A549 (cell line): ENCODE measurements at regions not wholly inside any gene's neighbourhood (a gene's known extent, or its start where the extent isn't known, plus 50 kb on each side); places are given as distances from the start of the nearest gene placed in this dataset.

Source experiments
- CBX2 ChIP-seq: fragments of 200-600 bp; sonication (generic); IDR thresholded peaks from 2 replicates; pipeline ENCODE4 v1.6.1; 2016; ENCODE audit warnings: low read depth, mild to moderate bottlenecking, borderline replicate concordance
- CTCF ChIP-seq: fragments of >200 bp; sonication (Bioruptor Twin); formaldehyde crosslinking; IDR thresholded peaks from 3 replicates; pipeline ENCODE4 v1.5.1; 2016
- ESRRA ChIP-seq: fragments of 150-350 bp; IDR thresholded peaks from 2 replicates; pipeline ENCODE4 v1.6.1; 2014; ENCODE audit warnings: mild to moderate bottlenecking, low read length, borderline replicate concordance
- HOXA7 ChIP-seq: fragments of 250-450 bp; sonication (Bioruptor Pico); IDR thresholded peaks from 2 replicates; pipeline ENCODE4 v1.5.0; 2020; ENCODE audit warnings: mild to moderate bottlenecking, moderate library complexity
- MAZ ChIP-seq: fragments of 150-350 bp; IDR thresholded peaks from 2 replicates; pipeline ENCODE4 v1.6.1; 2014; ENCODE audit warnings: antibody characterized with exemption, low read depth, low read length, borderline replicate concordance
- POLR2A ChIP-seq: IDR thresholded peaks from 2 replicates; pipeline ENCODE4 v1.6.1; 2012; ENCODE audit warnings: mild to moderate bottlenecking, low read length
- REST ChIP-seq: fragments of 200-600 bp; sonication (generic); IDR thresholded peaks from 2 replicates; pipeline ENCODE4 v1.6.1; 2016; ENCODE audit warnings: antibody characterized with exemption, mild to moderate bottlenecking, moderate library complexity

GRCh38 chr2:188903740-188904139 lies 70.4 kb upstream of the COL3A1 start:
- TF ChIP-seq CBX2 (no peak), HOXA7 (CRISPR knock-in tag) (no peak), MAZ (no peak), POLR2A (no peak), ESRRA (no peak), REST (no peak), CTCF (no peak)
